ENCODE measurements at regions not wholly inside any gene's neighbourhood (a gene's known extent, or its start where the extent isn't known, plus 50 kb on each side); places are given as distances from the start of the nearest gene placed in this dataset.

- TF ChIP-seq, protein P1, sequence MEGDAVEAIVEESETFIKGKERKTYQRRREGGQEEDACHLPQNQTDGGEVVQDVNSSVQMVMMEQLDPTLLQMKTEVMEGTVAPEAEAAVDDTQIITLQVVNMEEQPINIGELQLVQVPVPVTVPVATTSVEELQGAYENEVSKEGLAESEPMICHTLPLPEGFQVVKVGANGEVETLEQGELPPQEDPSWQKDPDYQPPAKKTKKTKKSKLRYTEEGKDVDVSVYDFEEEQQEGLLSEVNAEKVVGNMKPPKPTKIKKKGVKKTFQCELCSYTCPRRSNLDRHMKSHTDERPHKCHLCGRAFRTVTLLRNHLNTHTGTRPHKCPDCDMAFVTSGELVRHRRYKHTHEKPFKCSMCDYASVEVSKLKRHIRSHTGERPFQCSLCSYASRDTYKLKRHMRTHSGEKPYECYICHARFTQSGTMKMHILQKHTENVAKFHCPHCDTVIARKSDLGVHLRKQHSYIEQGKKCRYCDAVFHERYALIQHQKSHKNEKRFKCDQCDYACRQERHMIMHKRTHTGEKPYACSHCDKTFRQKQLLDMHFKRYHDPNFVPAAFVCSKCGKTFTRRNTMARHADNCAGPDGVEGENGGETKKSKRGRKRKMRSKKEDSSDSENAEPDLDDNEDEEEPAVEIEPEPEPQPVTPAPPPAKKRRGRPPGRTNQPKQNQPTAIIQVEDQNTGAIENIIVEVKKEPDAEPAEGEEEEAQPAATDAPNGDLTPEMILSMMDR (conservative IDR thresholded peaks at IDR 0.05; ENCODE audit: low read depth, low read length): no peak
- TF ChIP-seq RFX5 (IDR thresholded peaks at IDR 0.05; ENCODE audit: low read depth, low read length): no peak
- TF ChIP-seq CEBPB (IDR thresholded peaks at IDR 0.05; ENCODE audit: low read depth, low read length): no peak
- no peak for TF ChIP-seq MXI1 (IDR thresholded peaks at IDR 0.05; ENCODE audit: borderline replicate concordance, low read depth, low read length)
- TF ChIP-seq POLR2A (IDR thresholded peaks at IDR 0.05; ENCODE audit: low read depth, low read length): no peak
- no peak for TF ChIP-seq CHD1 (IDR thresholded peaks at IDR 0.05; ENCODE audit: low read depth, low read length)
- TF ChIP-seq NFE2L2 (IDR thresholded peaks at IDR 0.05; ENCODE audit: low read depth, low read length): no peak
- TF ChIP-seq RCOR1 (IDR thresholded peaks at IDR 0.05; ENCODE audit: insufficient replicate concordance, low read length): no peak
- TF ChIP-seq FOS (IDR thresholded peaks at IDR 0.05; ENCODE audit: low read depth, low read length): no peak
Observed at GRCh38 chr14:65937960-65938316, 525.4 kb downstream of the FUT8 start.
